HG03196 (cell line): ENCODE measurements at regions not wholly inside any gene's neighbourhood (a gene's known extent, or its start where the extent isn't known, plus 50 kb on each side); places are given as distances from the start of the nearest gene placed in this dataset.
A peak's percentile ranks its signal among the peaks of the same experiment; 100 is the strongest.
"Not testable (repeated sequence)": the region's sequence is repeated elsewhere in the genome, so short reads cannot be mapped to it uniquely, and the experiment has no call there.

Experiments
- ATAC-seq: cut with Tn5 transposase; IDR thresholded peaks from one replicate; pipeline ENCODE4 v1.9.1; 2021; ENCODE audit not compliant: unreplicated experiment

DNA sequence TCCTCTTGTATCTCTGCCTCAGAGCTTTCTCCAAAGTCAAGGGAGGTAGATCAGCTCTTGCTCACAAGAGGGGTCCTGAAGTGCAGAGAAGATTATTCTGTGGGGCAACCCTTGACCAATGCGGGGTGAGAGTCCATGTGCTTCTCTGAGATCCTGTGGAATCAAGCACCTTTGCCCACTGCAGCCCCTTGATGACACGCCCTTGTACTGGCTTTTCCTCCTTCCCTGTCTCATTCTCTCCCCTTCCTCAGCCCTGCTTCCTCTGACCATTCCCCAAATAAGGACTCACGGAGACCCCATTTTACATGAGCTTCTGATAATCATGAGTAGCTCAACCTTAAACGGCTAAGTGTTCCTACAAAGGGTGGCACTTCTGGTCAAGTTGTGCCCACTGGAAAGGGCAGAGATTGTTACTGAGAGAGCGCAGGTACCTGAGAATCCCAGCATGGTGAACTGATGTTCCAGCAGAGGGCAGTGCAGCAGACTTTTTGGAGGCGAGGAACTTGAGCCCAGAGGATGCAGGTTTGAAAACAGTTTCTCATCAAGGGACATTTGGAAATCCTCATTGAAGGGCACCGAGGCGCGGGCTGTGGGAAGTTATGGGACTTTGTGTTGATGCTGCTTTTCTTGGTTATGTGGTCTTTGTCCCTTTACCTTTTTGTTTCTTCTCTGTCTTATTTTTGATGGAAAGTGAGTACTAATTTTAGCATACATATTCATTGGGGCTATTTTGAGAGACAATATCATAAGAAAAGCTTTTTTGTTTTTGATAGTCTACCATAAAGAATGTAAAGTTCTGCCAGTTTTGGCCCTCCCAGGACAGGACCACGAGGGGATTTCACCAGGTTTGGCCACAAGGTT is 201.3 kb downstream of the RBM46 start:
- ATAC-seq: peak; percentile 64

DNA sequence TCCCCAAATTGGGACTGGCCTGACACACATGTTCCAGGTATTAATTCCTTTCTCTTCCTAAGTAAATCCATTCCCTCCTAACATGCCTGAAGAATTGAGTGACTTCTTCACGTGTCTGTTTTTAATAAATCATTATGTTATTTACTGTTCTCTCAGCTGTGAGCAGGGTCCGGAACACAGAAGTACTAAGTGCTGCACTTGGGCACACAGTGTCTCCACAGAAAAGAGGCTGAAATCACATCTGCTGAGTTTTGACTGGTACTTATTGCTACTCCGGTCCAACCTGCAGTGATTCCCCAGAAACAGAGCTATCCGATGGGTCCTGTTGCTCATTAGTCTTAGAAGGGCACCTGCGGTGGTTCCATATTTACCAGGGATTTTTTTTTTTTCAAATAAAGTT is 202.6 kb downstream of the RBM46 start:
- no peak for ATAC-seq

DNA sequence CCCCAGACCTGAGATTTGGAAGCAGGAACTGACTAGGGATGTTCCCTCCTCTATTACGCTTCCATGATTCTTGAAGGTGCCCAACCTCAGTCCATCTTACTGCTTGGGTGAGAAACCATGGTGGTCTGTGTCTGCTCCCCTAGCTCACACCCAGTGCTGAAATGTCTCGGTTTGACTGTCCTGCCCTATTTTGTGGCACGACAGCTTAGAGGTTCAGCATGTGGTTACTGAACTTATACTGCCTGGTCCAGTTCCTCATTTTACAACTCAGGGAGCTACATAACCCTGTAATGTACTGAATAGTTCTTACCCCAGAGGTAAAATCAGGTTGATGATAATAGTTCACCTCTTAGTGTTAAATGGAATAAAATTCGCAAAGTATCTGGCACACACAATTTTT is 203.1 kb downstream of the RBM46 start:
- ATAC-seq: peak; percentile 77

DNA sequence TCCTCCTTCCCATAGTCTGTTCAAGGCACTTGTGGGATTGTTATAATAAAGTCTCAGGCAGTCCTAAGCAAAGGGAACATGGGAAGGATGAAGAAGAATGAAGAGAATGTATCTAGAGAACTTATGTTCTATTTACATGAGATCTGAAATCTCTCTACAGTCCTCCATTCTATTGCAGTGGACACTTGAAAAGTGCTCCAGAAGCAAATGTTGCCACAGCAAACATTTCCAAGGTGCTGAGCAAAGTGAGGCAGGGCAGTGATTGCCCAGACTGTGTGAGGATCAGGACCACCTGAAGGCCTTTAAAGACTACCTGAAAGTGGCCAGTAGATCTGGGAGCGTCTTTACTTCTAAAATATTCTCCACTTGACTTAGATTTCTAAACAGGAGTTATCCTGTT is 203.5 kb downstream of the RBM46 start:
- no peak for ATAC-seq

DNA sequence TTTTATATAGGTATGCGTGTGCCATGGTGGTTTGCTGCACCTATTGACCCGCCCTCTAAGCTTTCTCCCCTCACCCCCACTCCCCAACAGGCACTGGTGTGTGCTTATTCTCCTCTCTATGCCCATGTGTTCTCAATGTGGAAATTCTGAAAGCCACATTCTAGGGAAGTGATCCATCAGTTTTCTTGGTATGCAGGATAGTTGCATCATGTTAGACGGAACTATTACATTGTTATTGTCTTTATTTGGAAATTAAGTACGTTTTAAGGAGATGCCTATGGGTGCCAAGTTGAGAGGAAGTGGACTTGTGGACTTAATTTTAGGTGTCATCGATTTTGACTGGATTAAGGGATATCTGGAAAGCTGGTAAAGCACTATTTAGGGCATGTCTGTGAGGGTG is 204.6 kb downstream of the RBM46 start:
- no peak for ATAC-seq

DNA sequence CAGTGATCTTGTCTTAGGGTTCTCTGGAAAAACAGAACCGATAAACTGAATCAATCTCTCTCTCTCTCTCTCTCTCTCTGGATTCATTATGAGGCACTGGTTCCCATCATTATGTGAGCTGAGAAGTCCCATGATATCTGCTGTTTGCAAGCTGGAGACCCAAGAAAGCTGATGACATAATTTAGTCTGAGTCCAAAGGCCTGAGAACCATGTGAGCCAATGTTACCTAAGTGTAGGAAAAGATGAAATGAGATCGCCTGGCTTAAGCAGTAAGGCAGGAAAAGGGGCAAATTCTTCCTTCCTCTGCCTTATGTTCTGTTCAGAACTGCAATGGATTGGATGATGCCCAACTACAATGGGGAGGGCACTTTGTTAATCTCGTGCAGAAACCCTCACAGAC is 207.4 kb downstream of the RBM46 start:
- no peak for ATAC-seq

DNA sequence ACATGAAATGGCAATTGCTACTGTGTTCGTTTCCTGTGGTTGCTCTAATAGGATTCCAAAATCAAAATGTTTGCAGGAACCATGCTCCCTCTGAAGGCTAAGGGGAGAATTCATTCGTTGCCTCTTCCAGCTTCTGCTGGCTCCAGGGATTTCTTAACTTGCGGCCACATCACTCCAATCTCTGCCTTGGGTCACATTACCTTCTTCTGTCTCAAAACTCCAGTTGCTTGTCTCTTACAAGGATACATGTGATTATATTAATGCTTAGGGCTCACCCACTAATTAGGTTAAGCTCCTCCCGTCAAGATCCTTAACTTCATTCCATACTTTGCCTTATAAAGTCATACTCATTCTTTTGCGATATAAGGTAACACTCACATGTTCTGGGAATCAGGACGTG is 208.4 kb downstream of the RBM46 start:
- no peak for ATAC-seq

DNA sequence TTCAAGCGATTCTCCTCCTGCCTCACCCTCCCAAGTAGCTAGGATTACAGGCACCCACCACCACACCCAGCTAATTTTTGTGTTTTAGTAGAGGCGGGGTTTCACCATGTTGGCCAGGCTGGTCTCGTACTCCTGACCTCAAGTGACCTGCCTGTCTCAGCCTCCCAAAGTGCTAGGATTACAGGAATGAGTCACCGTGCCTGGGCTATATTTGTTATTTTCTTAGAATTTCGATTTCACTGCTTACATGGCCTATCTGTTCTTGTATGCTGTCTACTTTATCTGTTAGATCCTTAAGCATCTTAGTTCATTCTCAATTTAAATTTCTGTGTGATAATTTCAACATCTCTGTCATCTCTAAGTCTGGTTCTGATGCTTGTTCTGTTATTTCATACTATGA is 210.6 kb upstream of the NPY2R start:
- ATAC-seq: not testable (repeated sequence)

DNA sequence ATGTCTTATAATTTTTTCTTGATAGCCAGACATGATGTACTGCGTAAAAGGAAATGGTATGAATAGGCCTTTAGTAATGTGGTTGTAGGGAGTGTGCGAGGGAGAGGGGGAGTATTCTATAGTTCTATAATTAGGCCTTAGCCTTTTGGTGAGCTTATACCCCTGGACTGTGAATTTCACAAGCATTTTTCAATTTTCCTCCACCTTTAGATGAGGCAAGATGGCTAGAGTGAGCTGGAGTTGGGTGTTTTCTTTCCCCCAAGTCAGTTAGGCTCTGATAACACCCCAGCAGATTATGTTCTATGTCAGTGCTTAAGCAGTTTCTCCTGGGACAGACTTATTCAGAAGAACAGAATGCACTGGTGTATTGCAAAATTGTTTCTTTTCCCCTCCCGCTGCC is 210.2 kb upstream of the NPY2R start:
- no peak for ATAC-seq

DNA sequence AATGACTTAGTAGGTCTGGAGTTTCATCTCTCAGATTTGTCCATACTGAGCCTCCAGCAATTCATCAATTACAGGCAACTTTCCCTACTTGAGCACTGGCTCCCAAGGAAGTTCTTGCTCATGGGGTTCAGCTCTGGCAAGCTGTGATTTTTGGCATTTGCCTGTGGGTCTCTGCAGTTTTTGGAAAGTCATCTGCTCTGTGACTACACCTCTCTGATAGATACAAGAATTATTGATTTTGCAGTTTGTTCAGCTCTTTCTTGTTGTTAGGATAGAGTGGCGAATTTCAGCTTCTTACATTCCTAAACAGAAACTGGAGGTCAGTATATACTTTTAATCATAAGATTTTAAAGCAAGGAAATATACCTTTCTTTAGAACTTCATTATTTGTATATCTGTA is 209.7 kb upstream of the NPY2R start:
- no peak for ATAC-seq

DNA sequence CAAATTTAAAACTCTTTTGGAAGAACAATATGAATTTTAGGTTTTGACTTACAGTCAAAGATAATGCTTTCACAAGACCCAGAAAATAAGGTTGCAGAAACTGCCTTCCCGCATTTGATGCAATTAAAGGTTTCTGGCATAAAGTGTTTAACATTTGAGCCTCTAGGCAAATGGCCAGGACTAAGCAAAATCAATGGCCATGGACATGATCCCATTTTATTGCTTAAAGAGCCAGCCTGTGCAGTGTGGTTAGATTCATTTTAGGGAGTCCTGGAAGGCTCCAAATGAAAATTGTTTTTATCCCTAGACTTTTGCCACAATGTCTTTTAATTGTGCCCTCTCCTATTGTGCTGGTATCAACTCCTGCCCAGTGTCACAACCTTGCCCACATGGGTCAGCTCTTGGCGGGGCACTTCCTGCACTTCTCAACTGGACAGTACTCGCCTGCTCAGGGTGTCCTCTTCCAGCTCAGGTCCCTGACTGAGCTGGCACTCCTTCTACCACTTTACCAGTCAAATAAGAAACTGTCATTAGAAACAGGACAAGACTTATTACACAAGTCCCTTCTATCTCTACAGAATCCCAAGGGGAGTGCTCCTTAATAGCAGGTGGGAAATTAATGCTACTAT is 208.4 kb upstream of the NPY2R start:
- ATAC-seq: no peak

DNA sequence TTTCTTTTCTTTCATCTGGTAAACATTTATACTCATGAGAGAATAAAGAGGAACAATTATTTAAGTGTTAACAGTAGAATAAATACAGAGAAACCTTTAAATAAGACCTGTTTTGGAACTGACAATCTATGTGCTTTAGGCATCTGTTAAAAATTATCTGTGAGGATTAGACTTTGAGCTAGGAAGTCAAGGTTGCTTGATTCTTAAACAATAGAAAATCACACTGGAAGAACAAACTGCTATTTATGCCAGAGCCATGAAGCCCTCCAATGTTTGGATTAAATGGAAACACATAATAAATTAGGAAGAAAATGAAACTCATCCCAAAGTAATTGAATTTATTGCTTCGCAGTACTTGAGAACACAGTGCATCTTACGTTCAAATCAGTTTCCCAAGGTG is 207.2 kb upstream of the NPY2R start:
- ATAC-seq: no peak

DNA sequence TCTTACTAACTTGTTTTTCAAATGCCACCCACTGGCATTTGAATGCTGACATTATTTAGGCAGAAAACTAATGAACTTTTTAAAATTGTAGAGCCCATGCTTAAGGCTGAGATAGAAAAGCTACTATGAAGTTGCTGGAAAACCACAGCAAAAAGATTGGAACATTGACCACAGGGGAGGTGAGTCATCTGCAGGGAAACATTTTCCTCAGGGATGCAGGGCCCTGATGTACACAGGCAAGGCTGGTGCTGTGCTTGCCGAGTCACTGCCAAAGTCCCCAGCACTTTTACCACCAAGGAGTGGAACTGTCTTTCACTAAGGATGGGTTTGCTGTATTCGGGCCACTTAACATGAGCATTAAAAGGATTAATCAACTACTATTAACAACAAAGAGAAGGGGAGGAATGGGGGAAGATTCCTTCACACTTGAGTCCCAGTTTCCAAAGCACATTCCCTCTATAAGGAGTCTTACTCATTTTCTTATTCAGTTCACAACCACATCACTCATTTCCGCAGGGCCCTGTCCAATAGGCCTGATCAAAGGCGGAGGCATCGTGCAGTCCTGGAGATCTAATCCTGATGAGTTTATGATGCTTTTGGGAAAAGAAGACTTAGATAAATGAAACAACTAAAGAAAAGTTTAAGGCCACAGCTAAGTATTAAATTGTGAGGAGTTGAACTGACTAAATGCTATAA is 202.9 kb upstream of the NPY2R start:
- no peak for ATAC-seq

DNA sequence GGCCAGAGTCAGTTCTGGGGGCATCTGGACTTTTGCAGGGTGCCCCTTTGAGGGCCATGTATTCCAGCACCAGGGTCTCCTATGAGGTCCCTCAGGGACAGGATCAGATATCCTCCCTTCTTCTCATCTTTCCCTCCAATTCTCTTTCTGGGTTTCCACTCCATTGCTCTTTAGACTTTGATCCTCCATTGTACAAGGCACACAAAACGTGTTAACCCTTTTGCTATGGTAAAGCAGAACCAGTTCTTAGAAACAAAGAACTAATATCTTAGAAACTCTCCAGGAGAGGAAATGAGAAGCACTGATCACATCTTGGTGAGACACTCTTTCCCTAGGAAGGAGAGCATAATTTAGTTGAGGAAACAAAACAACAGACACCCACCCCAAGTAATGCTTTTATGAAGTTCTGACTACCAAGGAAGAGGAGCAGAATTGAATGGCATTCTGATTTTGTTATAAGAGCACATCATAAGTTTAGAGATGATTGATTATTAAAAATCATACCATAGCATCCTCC is 200.7 kb upstream of the NPY2R start:
- ATAC-seq: no peak

DNA sequence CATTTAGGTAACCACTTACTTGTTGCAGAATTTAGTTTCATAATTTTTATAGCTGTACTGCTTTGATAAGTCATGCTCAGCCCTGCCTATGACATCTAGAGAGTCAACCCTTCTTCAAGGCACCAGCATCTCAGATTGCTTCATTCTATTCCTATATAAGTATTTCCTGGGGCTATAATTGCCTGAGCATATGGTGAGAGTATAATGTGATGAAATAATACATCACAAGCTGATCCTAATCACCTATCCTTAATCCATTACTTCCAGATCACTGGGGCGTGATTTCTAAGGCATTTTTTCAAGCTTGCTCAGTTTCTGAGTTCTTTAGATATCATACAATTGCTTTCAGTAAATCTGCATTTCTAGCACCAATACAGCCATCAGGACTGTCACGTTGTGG is 200.0 kb upstream of the NPY2R start:
- ATAC-seq: no peak

DNA sequence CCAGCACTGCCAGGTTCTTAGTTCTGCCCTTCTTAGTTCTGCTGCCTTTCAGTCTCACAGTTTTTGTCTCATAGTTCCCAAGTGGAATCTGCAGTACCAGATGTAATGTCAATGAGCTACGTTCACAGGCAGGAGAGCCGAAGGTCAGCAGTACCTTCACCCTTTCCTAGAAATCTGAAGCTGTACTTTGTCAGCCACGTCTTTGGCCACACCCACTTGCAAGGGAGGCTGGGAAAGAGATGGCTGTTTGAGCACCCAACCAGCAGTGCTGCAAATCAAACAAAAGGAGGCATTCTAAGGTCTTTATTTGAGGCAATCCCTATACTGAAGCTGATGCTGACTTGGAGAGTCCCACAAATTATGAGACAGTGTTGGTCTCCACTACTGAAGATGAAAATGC is 199.1 kb upstream of the NPY2R start:
- ATAC-seq: no peak

DNA sequence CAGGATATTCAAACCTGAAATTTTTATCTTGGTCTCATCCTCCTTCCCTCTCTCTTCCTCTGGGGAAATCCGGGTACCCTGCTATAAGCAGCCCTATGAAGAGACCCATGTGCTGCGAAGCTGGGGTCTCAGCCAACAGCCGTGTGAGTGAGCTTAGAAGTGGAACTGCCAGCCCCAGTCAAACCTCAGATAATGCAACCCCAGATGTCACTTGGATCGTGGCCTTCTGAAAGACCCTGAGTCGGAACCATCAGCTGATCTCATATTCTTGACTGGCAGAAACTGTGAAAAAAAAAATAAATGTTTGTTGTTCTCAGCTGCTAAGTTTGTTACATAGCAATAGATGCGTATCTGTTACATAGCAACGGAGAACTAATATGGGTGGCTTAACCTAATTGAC is 198.1 kb upstream of the NPY2R start:
- no peak for ATAC-seq

DNA sequence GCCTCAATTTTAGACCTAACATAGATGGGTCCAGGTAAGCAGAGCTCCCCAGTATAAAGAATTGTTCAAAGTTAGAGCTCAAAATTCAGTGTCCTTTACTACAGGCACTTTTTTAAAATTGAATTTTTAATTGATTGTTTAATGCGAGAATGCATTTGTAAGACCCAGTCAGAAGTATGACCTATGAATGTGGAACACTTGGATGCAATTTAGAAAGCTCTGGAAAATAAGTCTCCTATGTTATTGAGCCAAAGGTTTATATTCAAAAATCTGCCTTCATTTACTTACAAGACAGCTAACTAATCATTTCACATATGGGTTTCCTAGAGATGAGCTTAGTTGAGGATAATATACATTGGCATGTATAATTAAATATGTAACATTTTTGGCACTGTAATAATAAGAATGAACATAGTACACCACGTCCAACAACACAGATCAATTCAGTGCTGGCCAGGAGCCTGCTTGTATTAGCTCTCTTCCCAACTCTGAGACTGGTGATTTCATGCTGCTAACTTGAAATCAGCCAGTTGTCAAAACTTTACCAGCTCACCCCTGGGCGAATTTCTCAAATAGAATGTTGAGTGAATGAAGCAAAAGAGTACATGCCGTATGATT is 197.2 kb upstream of the NPY2R start:
- no peak for ATAC-seq

DNA sequence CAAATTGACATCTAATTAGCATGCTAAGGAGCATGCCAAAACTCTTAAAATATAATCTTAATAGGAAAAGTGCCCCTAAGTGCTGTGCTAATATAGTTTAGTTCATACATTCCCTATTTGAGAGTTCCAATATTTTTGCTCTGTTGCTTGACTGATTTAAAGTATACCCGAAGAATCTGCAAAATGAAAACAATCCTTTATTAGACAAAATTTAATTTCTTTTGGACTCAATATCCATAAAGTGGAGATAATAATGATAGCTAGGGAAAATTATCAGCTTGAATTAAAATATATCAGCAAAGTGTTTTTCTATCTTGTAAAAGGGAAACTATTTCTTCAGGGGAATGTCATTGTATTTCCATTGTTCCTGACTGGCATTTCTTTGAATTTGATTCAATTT is 196.0 kb upstream of the NPY2R start:
- ATAC-seq: no peak

DNA sequence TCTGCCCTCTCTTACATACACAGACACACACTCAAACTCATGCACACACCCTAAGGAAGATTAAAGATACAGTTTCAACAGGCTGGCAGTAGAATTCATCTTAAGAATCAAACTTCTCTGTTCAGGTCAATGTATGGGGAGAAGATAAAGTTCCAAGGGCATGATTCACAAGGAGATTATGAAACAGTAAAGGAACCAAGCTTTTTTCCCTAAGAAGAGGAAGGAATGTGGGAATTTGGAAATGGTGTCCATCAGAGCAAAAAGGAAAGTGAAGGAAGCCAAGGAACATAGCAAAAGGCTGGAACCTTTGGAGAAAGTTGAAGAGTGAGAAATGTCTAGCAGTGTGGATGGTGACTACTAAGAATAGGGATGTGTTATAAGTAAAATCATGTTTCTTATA is 191.0 kb upstream of the NPY2R start:
- no peak for ATAC-seq

DNA sequence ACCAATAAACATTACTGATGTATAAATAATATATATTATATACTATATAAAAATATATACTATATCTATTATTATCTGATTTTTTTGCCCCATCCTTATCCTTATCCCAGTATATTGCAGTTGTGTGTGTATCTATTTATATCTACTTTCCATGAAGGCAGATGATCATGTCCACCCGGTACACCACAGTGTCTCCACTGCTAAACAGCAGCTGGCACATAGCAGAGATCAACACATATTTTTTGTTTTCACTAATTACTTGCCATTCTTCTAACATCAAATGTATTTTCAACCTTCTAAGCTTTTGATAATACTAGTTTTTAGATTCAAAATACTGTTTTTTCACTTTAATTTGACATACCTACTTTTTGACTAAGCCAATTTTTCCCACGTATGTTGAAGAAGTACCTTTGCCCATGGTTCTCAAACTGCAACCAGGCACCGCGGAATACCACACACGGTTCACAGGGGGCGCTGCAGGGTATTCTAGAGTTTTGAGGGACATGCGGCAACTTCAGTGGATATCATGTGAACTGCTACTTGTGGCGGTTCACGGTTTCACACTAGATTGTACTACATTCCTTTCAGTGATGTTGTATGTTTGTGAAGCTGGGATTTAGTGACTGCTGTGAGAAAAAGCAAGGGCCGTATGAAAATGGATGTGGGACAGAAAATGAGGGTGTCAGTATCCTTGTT is 182.5 kb upstream of the NPY2R start:
- ATAC-seq: peak; percentile 64
